BLaER1 (cell line): ENCODE measurements at regions not wholly inside any gene's neighbourhood (a gene's known extent, or its start where the extent isn't known, plus 50 kb on each side); places are given as distances from the start of the nearest gene placed in this dataset.
"Not testable (repeated sequence)": the region's sequence is repeated elsewhere in the genome, so short reads cannot be mapped to it uniquely, and the experiment has no call there.

ENCODE experiments used
- H3K27ac ChIP-seq: shearing (Covaris generic); formaldehyde crosslinking; 2 replicates; pipeline ENCODE4 v1.8.1; 2022
- H3K27me3 ChIP-seq: shearing (Covaris generic); formaldehyde crosslinking; 2 replicates; pipeline ENCODE4 v1.8.1; 2022
- H3K36me3 ChIP-seq: shearing (Covaris generic); formaldehyde crosslinking; 2 replicates; pipeline ENCODE4 v1.8.1; 2022
- H3K4me1 ChIP-seq: shearing (Covaris generic); formaldehyde crosslinking; 2 replicates; pipeline ENCODE4 v1.8.1; 2022
- H3K4me2 ChIP-seq: shearing (Covaris generic); formaldehyde crosslinking; 2 replicates; pipeline ENCODE4 v1.8.1; 2022
- H3K4me3 ChIP-seq: shearing (Covaris generic); formaldehyde crosslinking; 2 replicates; pipeline ENCODE4 v1.8.1; 2022
- H3K9ac ChIP-seq: shearing (Covaris generic); formaldehyde crosslinking; 2 replicates; pipeline ENCODE4 v1.8.1; 2022
- H3K9me3 ChIP-seq: shearing (Covaris generic); formaldehyde crosslinking; 2 replicates; pipeline ENCODE4 v1.8.1; 2022
- H4K20me1 ChIP-seq: shearing (Covaris generic); formaldehyde crosslinking; 2 replicates; pipeline ENCODE4 v1.8.1; 2022
- Cebpa-rat ChIP-seq: shearing (Covaris generic); IDR thresholded peaks from 2 replicates; pipeline ENCODE4 v1.8.1; 2022

DNA sequence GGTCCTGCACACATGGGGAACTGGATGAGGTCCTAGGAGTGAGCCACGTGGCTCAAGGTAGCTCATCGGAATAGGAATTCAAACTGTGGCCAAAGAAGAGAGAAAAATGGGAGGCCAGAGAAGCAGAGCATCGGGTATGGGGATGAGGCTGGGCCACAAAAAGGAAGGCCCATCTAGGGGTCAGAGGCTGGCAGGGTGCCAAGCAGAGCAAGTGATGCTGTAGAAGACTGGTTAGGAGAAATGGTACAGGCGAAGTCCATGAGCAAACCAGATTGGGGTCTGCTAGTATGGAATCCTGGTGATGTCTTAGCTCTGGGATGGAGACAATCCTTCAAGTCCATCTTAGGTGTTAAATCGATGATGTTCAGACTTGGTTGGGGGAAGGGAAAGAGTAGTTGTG, 68.0 kb downstream of the TEX35 start:
- no peak overlapping the region for H3K27ac ChIP-seq
- H3K9me3 ChIP-seq: no peaks in the 10 kb centered on the region
- H3K36me3 ChIP-seq: no peaks in the 10 kb centered on the region
- TF ChIP-seq Cebpa-rat: no peak
- no peak overlapping the region for H3K4me3 ChIP-seq
- H4K20me1 ChIP-seq: no peaks in the 10 kb centered on the region
- no peaks in the 10 kb centered on the region for H3K27me3 ChIP-seq
- peak overlapping the region; percentile 67; the same call in 1 of the 2 replicates for H3K4me2 ChIP-seq
- no peak overlapping the region for H3K9ac ChIP-seq
- peaks cover 36% of the 10 kb centered on the region for H3K4me1 ChIP-seq

DNA sequence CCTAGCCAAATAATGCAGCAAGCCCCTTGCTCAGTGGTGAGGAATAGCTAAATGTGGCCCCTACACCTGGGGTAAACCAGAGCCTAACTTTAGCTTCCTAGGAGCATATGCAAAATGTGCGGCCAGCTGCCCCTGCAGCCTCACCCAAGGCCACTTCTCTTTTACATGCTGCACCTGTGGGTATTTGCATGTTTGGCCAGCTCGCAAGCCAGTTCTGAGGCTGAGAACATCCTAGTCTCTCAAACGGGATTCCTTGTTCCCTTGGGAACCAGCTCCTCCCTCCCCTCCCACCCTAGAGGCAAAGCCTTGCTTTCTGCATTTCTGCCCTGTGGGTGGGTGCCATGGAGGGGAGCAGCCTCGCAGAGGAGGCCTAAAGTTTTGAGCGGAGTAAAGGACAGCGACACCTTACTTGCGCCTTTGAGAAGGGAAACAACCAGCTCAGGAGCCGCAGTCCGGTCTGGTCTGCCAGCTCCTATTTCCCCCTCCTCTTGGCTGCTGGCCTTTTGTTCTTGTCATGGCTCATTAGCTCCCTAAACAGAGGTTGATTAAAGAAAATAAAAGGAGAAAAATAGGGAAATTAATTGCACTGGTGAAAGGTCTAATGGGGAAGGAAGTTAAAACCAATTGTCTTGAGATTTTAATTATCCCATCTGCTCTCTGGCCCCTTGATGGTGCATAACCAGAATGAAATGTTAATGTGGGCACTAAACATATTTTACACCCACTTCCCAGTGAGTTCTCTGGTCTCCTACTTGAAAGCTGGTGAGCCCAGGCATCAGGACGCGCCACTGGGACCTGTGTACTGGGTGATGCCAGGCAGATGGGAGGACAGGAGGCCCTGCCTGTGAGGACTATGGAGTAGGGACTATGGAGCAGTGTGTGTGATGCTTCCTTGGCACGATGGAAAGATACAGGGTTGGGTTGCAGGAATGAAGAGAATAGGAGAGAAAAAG, 68.7 kb downstream of the TEX35 start:
- H3K4me3 ChIP-seq: no peak overlapping the region
- H3K27ac ChIP-seq: no peak overlapping the region
- H3K36me3 ChIP-seq: no peaks in the 10 kb centered on the region
- H3K27me3 ChIP-seq: no peaks in the 10 kb centered on the region
- H4K20me1 ChIP-seq: no peaks in the 10 kb centered on the region
- peaks cover 36% of the 10 kb centered on the region for H3K4me1 ChIP-seq
- no peaks in the 10 kb centered on the region for H3K9me3 ChIP-seq
- TF ChIP-seq Cebpa-rat: no peak
- no peak overlapping the region for H3K9ac ChIP-seq
- H3K4me2 ChIP-seq: peak overlapping the region; percentile 67

GRCh38 chr1:178587096-178587495, 74.2 kb downstream of the TEX35 start:
- no peak overlapping the region for H3K4me3 ChIP-seq
- H3K9me3 ChIP-seq: peaks cover 10% of the 10 kb centered on the region
- no peak for TF ChIP-seq Cebpa-rat
- H3K36me3 ChIP-seq: no peaks in the 10 kb centered on the region
- H3K27ac ChIP-seq: no peak overlapping the region
- peaks cover 3% of the 10 kb centered on the region; the same call in 1 of the 2 replicates for H3K4me1 ChIP-seq
- H3K9ac ChIP-seq: no peak overlapping the region
- H3K4me2 ChIP-seq: no peak overlapping the region
- no peaks in the 10 kb centered on the region for H4K20me1 ChIP-seq
- H3K27me3 ChIP-seq: no peaks in the 10 kb centered on the region

- H3K9me3 ChIP-seq: peaks cover 10% of the 10 kb centered on the region
- no peaks in the 10 kb centered on the region for H3K36me3 ChIP-seq
- H3K9ac ChIP-seq: no peak overlapping the region
- H3K27ac ChIP-seq: no peak overlapping the region
- no peaks in the 10 kb centered on the region for H4K20me1 ChIP-seq
- no peaks in the 10 kb centered on the region for H3K27me3 ChIP-seq
- H3K4me1 ChIP-seq: no peaks in the 10 kb centered on the region
- TF ChIP-seq Cebpa-rat: no peak
- no peak overlapping the region for H3K4me2 ChIP-seq
- H3K4me3 ChIP-seq: no peak overlapping the region
Measured at GRCh38 chr1:178587975-178588374, 75.1 kb downstream of the TEX35 start.

- not testable (repeated sequence) for H3K4me3 ChIP-seq, H3K4me2 ChIP-seq, H3K27ac ChIP-seq, H3K27me3 ChIP-seq, H3K9ac ChIP-seq, H3K4me1 ChIP-seq, H4K20me1 ChIP-seq, H3K36me3 ChIP-seq
- H3K9me3 ChIP-seq: peaks cover 10% of the 10 kb centered on the region
Measured at GRCh38 chr1:178589042-178589441, 76.1 kb downstream of the TEX35 start.

DNA sequence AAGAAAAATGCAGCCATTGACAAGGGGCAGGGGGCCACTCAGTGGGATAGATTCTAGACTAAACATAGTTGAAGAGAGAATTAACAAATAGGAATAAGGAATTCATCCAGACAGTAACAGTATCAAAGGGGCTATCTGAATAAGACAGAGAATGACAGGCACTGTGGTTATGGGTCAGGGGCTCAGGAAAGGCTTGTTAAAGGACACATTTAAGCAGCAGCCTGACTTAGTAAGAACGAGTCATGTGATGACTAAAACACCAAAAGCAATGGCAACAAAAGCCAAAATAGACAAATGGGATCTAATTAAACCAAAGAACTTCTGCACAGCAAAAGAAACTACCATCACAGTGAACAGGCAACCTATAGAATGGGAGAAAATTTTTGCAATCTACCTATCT, 78.9 kb downstream of the TEX35 start:
- not testable (repeated sequence) for H3K9ac ChIP-seq, H3K4me3 ChIP-seq, H3K4me1 ChIP-seq, H3K36me3 ChIP-seq, H3K27me3 ChIP-seq, H3K27ac ChIP-seq, H4K20me1 ChIP-seq, H3K4me2 ChIP-seq
- H3K9me3 ChIP-seq: peaks cover 10% of the 10 kb centered on the region

- H3K27ac ChIP-seq: no peak overlapping the region
Measured at GRCh38 chr1:178593515-178593914, 80.6 kb downstream of the TEX35 start.

GRCh38 chr1:178594133-178594532, 81.2 kb downstream of the TEX35 start:
- H4K20me1 ChIP-seq: no peaks in the 10 kb centered on the region
- H3K9me3 ChIP-seq: peaks cover 10% of the 10 kb centered on the region
- no peak overlapping the region for H3K4me3 ChIP-seq
- H3K4me1 ChIP-seq: no peaks in the 10 kb centered on the region
- no peak overlapping the region for H3K4me2 ChIP-seq
- no peak for TF ChIP-seq Cebpa-rat
- no peaks in the 10 kb centered on the region for H3K27me3 ChIP-seq
- H3K9ac ChIP-seq: no peak overlapping the region
- no peaks in the 10 kb centered on the region for H3K36me3 ChIP-seq
- H3K27ac ChIP-seq: no peak overlapping the region

More at GRCh38 chr1:178593515-178593914, 80.6 kb downstream of the TEX35 start:
- H3K4me1 ChIP-seq: no peaks in the 10 kb centered on the region
- no peak overlapping the region for H3K4me2 ChIP-seq
- no peak for TF ChIP-seq Cebpa-rat
- no peaks in the 10 kb centered on the region for H3K36me3 ChIP-seq
- H3K4me3 ChIP-seq: no peak overlapping the region
- no peaks in the 10 kb centered on the region for H3K27me3 ChIP-seq
- H4K20me1 ChIP-seq: no peaks in the 10 kb centered on the region
- peaks cover 10% of the 10 kb centered on the region for H3K9me3 ChIP-seq
- H3K9ac ChIP-seq: no peak overlapping the region

DNA sequence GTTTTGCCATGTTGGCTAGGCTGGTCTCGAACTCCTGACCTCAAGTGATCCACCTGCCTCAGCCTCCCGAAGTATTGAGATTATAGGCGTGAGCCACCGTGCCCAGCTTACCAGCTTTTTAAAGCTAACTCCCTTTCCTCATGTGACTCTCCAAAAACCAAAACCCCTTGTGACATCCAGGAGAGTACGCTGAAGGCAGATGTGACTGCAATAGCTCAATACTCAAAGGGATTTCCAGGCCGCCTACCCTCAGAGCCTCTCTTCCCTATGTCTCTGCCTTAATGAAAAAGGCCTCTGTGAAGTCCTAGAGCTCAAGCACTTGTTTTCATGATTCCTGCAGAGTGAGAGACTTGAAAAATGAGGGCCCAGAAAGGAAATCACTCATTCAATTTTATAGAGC, 82.6 kb downstream of the TEX35 start:
- Histone ChIP-seq H3K4me1 (peaks cover 7% of the 10 kb centered on the region; the same call in 1 of the 2 replicates), H3K4me3 (no peak overlapping the region), H3K36me3 (no peaks in the 10 kb centered on the region), H4K20me1 (no peaks in the 10 kb centered on the region), H3K27me3 (no peaks in the 10 kb centered on the region), H3K9ac (no peak overlapping the region), H3K4me2 (no peak overlapping the region), H3K27ac (no peak overlapping the region), H3K9me3 (peaks cover 10% of the 10 kb centered on the region)
- TF ChIP-seq Cebpa-rat: no peak

DNA sequence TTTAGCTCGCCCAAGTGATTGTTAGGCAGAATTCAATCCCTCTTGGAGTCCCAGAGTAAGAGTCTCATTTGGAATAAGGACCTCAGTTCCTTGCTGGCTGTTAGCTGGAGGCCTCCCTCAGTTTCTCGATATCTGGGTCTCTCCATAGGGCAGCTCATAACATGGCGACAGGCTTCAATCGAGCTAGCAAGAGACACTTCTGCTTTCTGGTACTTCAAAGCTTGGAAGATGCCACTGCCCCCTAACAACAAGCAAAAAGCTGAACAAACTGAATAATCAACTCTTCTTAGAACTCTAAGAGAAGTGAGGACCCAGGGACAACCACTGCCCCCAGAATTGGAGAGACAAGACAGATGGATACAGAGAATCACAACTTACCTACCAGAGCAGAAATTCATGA, 86.2 kb downstream of the TEX35 start:
- no peak overlapping the region for H3K4me2 ChIP-seq
- no peak overlapping the region for H3K4me3 ChIP-seq
- H3K4me1 ChIP-seq: peaks cover 7% of the 10 kb centered on the region; the same call in 1 of the 2 replicates
- no peaks in the 10 kb centered on the region for H3K36me3 ChIP-seq
- no peaks in the 10 kb centered on the region for H3K9me3 ChIP-seq
- TF ChIP-seq Cebpa-rat: no peak
- H3K9ac ChIP-seq: no peak overlapping the region
- no peaks in the 10 kb centered on the region for H3K27me3 ChIP-seq
- no peak overlapping the region for H3K27ac ChIP-seq
- H4K20me1 ChIP-seq: no peaks in the 10 kb centered on the region
